Gastrocnemius medialis (tissue), 4 donors: ENCODE measurements at regions not wholly inside any gene's neighbourhood (a gene's known extent, or its start where the extent isn't known, plus 50 kb on each side); places are given as distances from the start of the nearest gene placed in this dataset.

Experiments
- ATAC-seq, 2 donors: fragments of 150-250 bp; one replicate each; pipeline ENCODE4 v1.9.1; 2016
- DNase-seq, 2 donors: peaks; one replicate each; pipeline ENCODE4 v3.0.0-alpha.2; 2019
- H3K27ac ChIP-seq, 4 donors: fragments of 200-600 bp; sonication (generic); 1 replicate in 1 of 4; 2 replicates in 3 of 4; pipeline ENCODE4 v1.5.1; 2016 to 2018; ENCODE audit warnings: mild to moderate bottlenecking in 2 of 4, moderate library complexity in 1 of 4
- H3K27me3 ChIP-seq, 3 donors: fragments of 200-600 bp; sonication (generic) in 2 of 3; 1 replicate in 1 of 3; 2 replicates in 2 of 3; pipeline versions ENCODE4 v1.5.1 to v1.6.0; 2016 to 2019; ENCODE audit warnings: mild to moderate bottlenecking in 1 of 3, moderate library complexity in 1 of 3
- H3K36me3 ChIP-seq, 2 donors: fragments of 200-600 bp; sonication (generic) in 1 of 2; one replicate each; pipeline ENCODE4 v1.5.1; 2017 to 2018
- H3K4me1 ChIP-seq, 2 donors: fragments of 200-600 bp; sonication (generic) in 1 of 2; one replicate each; pipeline ENCODE4 v1.5.1; 2016 to 2017; ENCODE audit warnings: mild to moderate bottlenecking in 2 of 2
- H3K4me3 ChIP-seq, 4 donors: fragments of 200-600 bp; sonication (generic) in 3 of 4; 1 replicate in 1 of 4; 2 replicates in 3 of 4; pipeline ENCODE4 v1.5.1; 2016 to 2019; ENCODE audit warnings: mild to moderate bottlenecking in 2 of 4
- H3K9me3 ChIP-seq, 3 donors: fragments of 200-600 bp; sonication (generic) in 2 of 3; 1 replicate in 1 of 3; 2 replicates in 2 of 3; pipeline ENCODE4 v1.5.1; 2016 to 2019
- POLR2A ChIP-seq, 2 donors: fragments of 450-650 bp; IDR thresholded peaks; one replicate each; pipeline ENCODE4 v1.6.1; 2017; ENCODE audit warnings: antibody characterized with exemption in 2 of 2, mild to moderate bottlenecking in 2 of 2, moderate library complexity in 2 of 2
- in situ Hi-C, 4 donors: fragments of 200-750 bp; cut with MboI; loops; one replicate each; pipeline versions ENCODE4 v1.15.0 to v1.8.0; 2017; ENCODE audit warnings: low sequenced_read_pairs in 4 of 4
- intact Hi-C: fragments of 100-400 bp; cut with DNase I; formaldehyde crosslinking; loops from one replicate; pipeline ENCODE4 v1.15.1; 2023; ENCODE audit warnings: low total_unique reads
- TF ChIP-seq, protein P1 (sequence below), 5 experiments: fragments of 450-650 bp in 3 of 5; fragments of 200-600 bp in 2 of 5; sonication (generic) in 2 of 5; IDR thresholded peaks in 4 of 5; conservative IDR thresholded peaks in 1 of 5; 1 replicate in 4 of 5; 2 replicates in 1 of 5; pipeline ENCODE4 v1.5.1; 2016 to 2019; ENCODE audit warnings: antibody characterized with exemption in 5 of 5, mild to moderate bottlenecking in 3 of 5, moderate library complexity in 3 of 5

GRCh38 chr11:37072538-37073055 lies 474.6 kb upstream of the RAG2 start:
- Histone ChIP-seq H3K36me3 (no peaks in the 10 kb centered on the region), H3K4me3 (no peak overlapping the region), H3K27ac (no peak overlapping the region), H3K4me1 (no peaks in the 10 kb centered on the region), H3K27me3 (no peaks in the 10 kb centered on the region), H3K9me3 (no peaks in the 10 kb centered on the region)
- ATAC-seq (no peak), DNase-seq (no peak)
- intact Hi-C loops (no loop called here), in situ Hi-C loops (no loop called here)
- TF ChIP-seq, protein P1, sequence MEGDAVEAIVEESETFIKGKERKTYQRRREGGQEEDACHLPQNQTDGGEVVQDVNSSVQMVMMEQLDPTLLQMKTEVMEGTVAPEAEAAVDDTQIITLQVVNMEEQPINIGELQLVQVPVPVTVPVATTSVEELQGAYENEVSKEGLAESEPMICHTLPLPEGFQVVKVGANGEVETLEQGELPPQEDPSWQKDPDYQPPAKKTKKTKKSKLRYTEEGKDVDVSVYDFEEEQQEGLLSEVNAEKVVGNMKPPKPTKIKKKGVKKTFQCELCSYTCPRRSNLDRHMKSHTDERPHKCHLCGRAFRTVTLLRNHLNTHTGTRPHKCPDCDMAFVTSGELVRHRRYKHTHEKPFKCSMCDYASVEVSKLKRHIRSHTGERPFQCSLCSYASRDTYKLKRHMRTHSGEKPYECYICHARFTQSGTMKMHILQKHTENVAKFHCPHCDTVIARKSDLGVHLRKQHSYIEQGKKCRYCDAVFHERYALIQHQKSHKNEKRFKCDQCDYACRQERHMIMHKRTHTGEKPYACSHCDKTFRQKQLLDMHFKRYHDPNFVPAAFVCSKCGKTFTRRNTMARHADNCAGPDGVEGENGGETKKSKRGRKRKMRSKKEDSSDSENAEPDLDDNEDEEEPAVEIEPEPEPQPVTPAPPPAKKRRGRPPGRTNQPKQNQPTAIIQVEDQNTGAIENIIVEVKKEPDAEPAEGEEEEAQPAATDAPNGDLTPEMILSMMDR (IDR thresholded peaks at IDR 0.05 in 4 of 5, conservative IDR thresholded peaks at IDR 0.05 in 1 of 5): no peak
- no peak for TF ChIP-seq POLR2A (IDR thresholded peaks at IDR 0.05)

DNA sequence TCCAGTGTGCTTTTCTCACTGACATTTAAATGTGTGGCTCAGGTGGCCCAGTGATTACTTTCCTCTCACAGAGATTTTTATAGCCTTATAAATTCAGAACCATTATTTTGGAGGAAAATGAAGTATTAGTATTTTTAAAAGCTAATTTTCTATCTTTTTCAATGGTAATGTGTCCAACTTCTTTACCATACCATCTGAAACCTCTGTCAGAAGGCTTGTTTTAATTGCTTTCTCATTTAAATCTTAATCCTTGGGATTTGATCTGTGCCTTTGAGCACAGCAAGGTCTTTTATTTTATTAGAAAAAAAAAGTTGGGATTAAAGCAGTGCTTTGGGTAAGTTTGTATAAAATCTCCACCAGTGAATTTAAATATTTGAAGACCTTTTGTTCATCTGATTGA lies 452.3 kb upstream of the RAG2 start:
- Histone ChIP-seq H3K27me3 (no peaks in the 10 kb centered on the region), H3K4me1 (no peaks in the 10 kb centered on the region), H3K4me3 (no peak overlapping the region), H3K9me3 (no peaks in the 10 kb centered on the region), H3K36me3 (no peaks in the 10 kb centered on the region), H3K27ac (no peak overlapping the region)
- intact Hi-C loops (no loop called here), in situ Hi-C loops (no loop called here)
- TF ChIP-seq, protein P1 (IDR thresholded peaks at IDR 0.05 in 4 of 5, conservative IDR thresholded peaks at IDR 0.05 in 1 of 5): no peak
- TF ChIP-seq POLR2A (IDR thresholded peaks at IDR 0.05): no peak
- DNase-seq (no peak), ATAC-seq (no peak)

GRCh38 chr11:37040921-37041320 lies 442.9 kb upstream of the RAG2 start:
- no peak overlapping the region for H3K4me3 ChIP-seq
- in situ Hi-C loops: no loop called here
- no peak for ATAC-seq
- H3K36me3 ChIP-seq: no peaks in the 10 kb centered on the region
- no peak for TF ChIP-seq POLR2A (IDR thresholded peaks at IDR 0.05)
- TF ChIP-seq, protein P1 (IDR thresholded peaks at IDR 0.05 in 4 of 5, conservative IDR thresholded peaks at IDR 0.05 in 1 of 5): no peak
- intact Hi-C loops: no loop called here
- no peaks in the 10 kb centered on the region for H3K9me3 ChIP-seq
- no peak overlapping the region for H3K27ac ChIP-seq
- no peaks in the 10 kb centered on the region for H3K27me3 ChIP-seq
- DNase-seq: no peak
- no peaks in the 10 kb centered on the region for H3K4me1 ChIP-seq

GRCh38 chr11:37038911-37039310 lies 440.9 kb upstream of the RAG2 start:
- TF ChIP-seq, protein P1 (IDR thresholded peaks at IDR 0.05 in 4 of 5, conservative IDR thresholded peaks at IDR 0.05 in 1 of 5): no peak
- TF ChIP-seq POLR2A (IDR thresholded peaks at IDR 0.05): no peak
- Histone ChIP-seq H3K9me3 (no peaks in the 10 kb centered on the region), H3K27ac (no peak overlapping the region), H3K36me3 (no peaks in the 10 kb centered on the region), H3K4me3 (no peak overlapping the region), H3K4me1 (no peaks in the 10 kb centered on the region), H3K27me3 (no peaks in the 10 kb centered on the region)
- ATAC-seq: no peak
- intact Hi-C loops (no loop called here), in situ Hi-C loops (no loop called here)
- no peak for DNase-seq

DNA sequence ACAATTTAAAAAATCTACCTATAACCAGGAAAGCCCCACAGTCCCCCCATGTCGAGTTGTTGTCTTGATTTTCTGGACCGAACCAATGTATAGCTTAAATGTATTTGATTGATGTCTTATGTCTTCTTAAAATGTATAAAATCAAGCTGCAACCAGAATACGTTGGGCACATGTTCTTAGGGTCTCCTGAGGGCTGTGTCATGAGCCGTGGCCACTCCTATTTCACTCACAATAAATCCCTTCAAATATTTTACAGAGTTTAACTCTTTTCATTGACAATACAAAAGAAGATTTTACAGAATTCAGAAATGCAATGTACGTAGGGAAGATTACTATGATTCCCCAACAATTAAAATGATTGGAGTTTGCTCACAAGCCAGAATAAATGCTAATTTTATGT lies 428.7 kb upstream of the RAG2 start:
- H3K27me3 ChIP-seq: no peaks in the 10 kb centered on the region
- no peak for TF ChIP-seq POLR2A (IDR thresholded peaks at IDR 0.05)
- intact Hi-C loops (no loop called here), in situ Hi-C loops (no loop called here)
- DNase-seq (no peak), ATAC-seq (no peak)
- no peaks in the 10 kb centered on the region for H3K9me3 ChIP-seq
- no peak overlapping the region for H3K4me3 ChIP-seq
- no peaks in the 10 kb centered on the region for H3K4me1 ChIP-seq
- H3K27ac ChIP-seq: no peak overlapping the region
- no peaks in the 10 kb centered on the region for H3K36me3 ChIP-seq
